ENCODE measurements at regions not wholly inside any gene's neighbourhood (a gene's known extent, or its start where the extent isn't known, plus 50 kb on each side); places are given as distances from the start of the nearest gene placed in this dataset.
A peak's percentile ranks its signal among the peaks of the same experiment; 100 is the strongest.

DNA sequence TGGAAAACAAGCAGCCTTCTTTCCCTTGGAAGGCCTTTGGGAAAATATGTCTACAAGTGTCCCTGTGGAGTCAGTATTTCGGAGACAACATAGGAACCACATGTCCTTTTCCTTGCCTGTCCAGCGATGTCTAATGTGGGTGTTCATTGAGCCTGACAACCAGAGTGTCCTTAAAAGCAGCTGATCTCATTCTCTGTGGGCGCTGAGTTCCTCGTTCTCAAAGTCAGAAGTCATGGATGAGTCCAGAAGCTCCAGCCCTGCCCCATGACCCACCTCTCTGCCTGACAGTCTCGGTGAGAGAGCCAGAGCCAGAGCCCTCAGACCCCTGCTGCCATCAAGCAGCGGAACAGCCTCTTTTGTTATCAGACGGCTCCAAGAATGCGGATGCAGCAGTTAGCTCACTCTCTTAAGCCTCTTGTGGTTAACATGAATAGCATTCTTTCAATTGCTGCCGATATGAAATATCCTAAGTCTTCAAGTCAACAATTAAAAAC is 329.2 kb downstream of the TGFB2 start:
- peak; percentile 16 for DNase-seq

DNA sequence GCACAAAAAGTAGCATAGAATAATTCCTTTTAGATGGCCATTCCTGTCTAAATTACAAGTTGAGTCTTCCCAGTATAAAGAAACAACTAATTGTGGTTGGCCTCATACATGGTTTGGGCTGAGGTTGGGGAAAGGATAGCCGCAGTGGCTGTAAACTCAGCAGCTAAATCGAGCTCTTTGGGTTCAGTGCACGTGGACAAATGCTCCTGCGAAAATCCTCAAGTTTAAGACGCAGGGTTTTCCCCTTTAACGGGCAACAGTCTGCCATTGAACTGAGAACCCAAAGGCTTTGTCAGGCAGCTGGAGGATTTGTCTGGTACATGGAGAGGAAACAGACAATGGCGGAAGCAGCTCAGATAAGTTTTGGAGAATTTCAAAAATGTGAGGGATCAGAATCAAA is 331.9 kb downstream of the TGFB2 start:
- no peaks in the 10 kb centered on the region for H3K9me3 Mint-ChIP-seq (ENCODE audit: unreplicated experiment)
- H3K4me1 Mint-ChIP-seq (ENCODE audit: low read depth, unreplicated experiment): peaks cover under 1% of the 10 kb centered on the region
- DNase-seq: no peak
- no peak overlapping the region for H3K4me3 Mint-ChIP-seq (ENCODE audit: unreplicated experiment)
- H3K27ac Mint-ChIP-seq (ENCODE audit: unreplicated experiment): no peak overlapping the region
- no peaks in the 10 kb centered on the region for H3K36me3 Mint-ChIP-seq (ENCODE audit: unreplicated experiment)
- no peaks in the 10 kb centered on the region for H3K27me3 Mint-ChIP-seq (ENCODE audit: unreplicated experiment)
- TF ChIP-seq, protein P1, sequence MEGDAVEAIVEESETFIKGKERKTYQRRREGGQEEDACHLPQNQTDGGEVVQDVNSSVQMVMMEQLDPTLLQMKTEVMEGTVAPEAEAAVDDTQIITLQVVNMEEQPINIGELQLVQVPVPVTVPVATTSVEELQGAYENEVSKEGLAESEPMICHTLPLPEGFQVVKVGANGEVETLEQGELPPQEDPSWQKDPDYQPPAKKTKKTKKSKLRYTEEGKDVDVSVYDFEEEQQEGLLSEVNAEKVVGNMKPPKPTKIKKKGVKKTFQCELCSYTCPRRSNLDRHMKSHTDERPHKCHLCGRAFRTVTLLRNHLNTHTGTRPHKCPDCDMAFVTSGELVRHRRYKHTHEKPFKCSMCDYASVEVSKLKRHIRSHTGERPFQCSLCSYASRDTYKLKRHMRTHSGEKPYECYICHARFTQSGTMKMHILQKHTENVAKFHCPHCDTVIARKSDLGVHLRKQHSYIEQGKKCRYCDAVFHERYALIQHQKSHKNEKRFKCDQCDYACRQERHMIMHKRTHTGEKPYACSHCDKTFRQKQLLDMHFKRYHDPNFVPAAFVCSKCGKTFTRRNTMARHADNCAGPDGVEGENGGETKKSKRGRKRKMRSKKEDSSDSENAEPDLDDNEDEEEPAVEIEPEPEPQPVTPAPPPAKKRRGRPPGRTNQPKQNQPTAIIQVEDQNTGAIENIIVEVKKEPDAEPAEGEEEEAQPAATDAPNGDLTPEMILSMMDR (IDR thresholded peaks at IDR 0.05; ENCODE audit: partially characterized antibody, unreplicated experiment): no peak

More for the DNA sequence above, 329.2 kb downstream of the TGFB2 start:
- TF ChIP-seq, protein P1 (IDR thresholded peaks at IDR 0.05; ENCODE audit: partially characterized antibody, unreplicated experiment): no peak
- Mint-ChIP-seq H3K27me3 (ENCODE audit: unreplicated experiment) (peaks cover 2% of the 10 kb centered on the region), H3K4me3 (ENCODE audit: unreplicated experiment) (no peak overlapping the region), H3K36me3 (ENCODE audit: unreplicated experiment) (no peaks in the 10 kb centered on the region), H3K9me3 (ENCODE audit: unreplicated experiment) (peaks cover 3% of the 10 kb centered on the region), H3K27ac (ENCODE audit: unreplicated experiment) (no peak overlapping the region), H3K4me1 (ENCODE audit: low read depth, unreplicated experiment) (peaks cover 8% of the 10 kb centered on the region)

- no peaks in the 10 kb centered on the region for H3K9me3 Mint-ChIP-seq (ENCODE audit: unreplicated experiment)
- no peak overlapping the region for H3K4me3 Mint-ChIP-seq (ENCODE audit: unreplicated experiment)
- H3K27ac Mint-ChIP-seq (ENCODE audit: unreplicated experiment): no peak overlapping the region
- no peaks in the 10 kb centered on the region for H3K36me3 Mint-ChIP-seq (ENCODE audit: unreplicated experiment)
- no peak for DNase-seq
- H3K4me1 Mint-ChIP-seq (ENCODE audit: low read depth, unreplicated experiment): no peaks in the 10 kb centered on the region
- no peaks in the 10 kb centered on the region for H3K27me3 Mint-ChIP-seq (ENCODE audit: unreplicated experiment)
- TF ChIP-seq, protein P1 (IDR thresholded peaks at IDR 0.05; ENCODE audit: partially characterized antibody, unreplicated experiment): no peak
Measured at GRCh38 chr1:218679391-218679790, 334.3 kb downstream of the TGFB2 start.

GRCh38 chr1:218679988-218680748 is 335.0 kb downstream of the TGFB2 start:
- TF ChIP-seq, protein P1 (IDR thresholded peaks at IDR 0.05; ENCODE audit: partially characterized antibody, unreplicated experiment): no peak
- Mint-ChIP-seq H3K9me3 (ENCODE audit: unreplicated experiment) (no peaks in the 10 kb centered on the region), H3K27me3 (ENCODE audit: unreplicated experiment) (no peaks in the 10 kb centered on the region), H3K36me3 (ENCODE audit: unreplicated experiment) (no peaks in the 10 kb centered on the region), H3K27ac (ENCODE audit: unreplicated experiment) (no peak overlapping the region), H3K4me1 (ENCODE audit: low read depth, unreplicated experiment) (no peaks in the 10 kb centered on the region), H3K4me3 (ENCODE audit: unreplicated experiment) (no peak overlapping the region)
- DNase-seq: no peak

GRCh38 chr1:218683242-218683641 is 338.1 kb downstream of the TGFB2 start:
- Mint-ChIP-seq H3K9me3 (ENCODE audit: unreplicated experiment) (no peaks in the 10 kb centered on the region), H3K27me3 (ENCODE audit: unreplicated experiment) (no peaks in the 10 kb centered on the region), H3K27ac (ENCODE audit: unreplicated experiment) (no peak overlapping the region), H3K4me3 (ENCODE audit: unreplicated experiment) (no peak overlapping the region), H3K4me1 (ENCODE audit: low read depth, unreplicated experiment) (no peaks in the 10 kb centered on the region), H3K36me3 (ENCODE audit: unreplicated experiment) (no peaks in the 10 kb centered on the region)
- TF ChIP-seq, protein P1 (IDR thresholded peaks at IDR 0.05; ENCODE audit: partially characterized antibody, unreplicated experiment): no peak
- DNase-seq: no peak
